Activated CD8-positive, alpha-beta T cell treated with anti-CD3 and anti-CD28 coated beads for 36 hours (primary cell): ENCODE measurements at regions not wholly inside any gene's neighbourhood (a gene's known extent, or its start where the extent isn't known, plus 50 kb on each side); places are given as distances from the start of the nearest gene placed in this dataset.

Source experiments
- ATAC-seq: fragments of 200-7000 bp; cut with Tn5 transposase; one replicate; pipeline ENCODE4 v1.10.0; 2021; ENCODE audit warnings: mild to moderate bottlenecking, moderate library complexity
- CTCF ChIA-PET: fragments of 350-600 bp; sonication (Branson Sonifier 250); formaldehyde crosslinking; loops from one replicate; lab custom pipeline; 2021; ENCODE audit warnings: antibody characterized with exemption; lab: Charles Lee
- POLR2A ChIA-PET: fragments of 350-600 bp; sonication (Branson Sonifier 250); formaldehyde crosslinking; loops from one replicate; lab custom pipeline; 2021; ENCODE audit warnings: antibody characterized with exemption; lab: Charles Lee
- DNase-seq: peaks from one replicate; pipeline ENCODE4 v3.0.0-alpha.2; 2020
- H3K27ac Mint-ChIP-seq: one replicate; pipeline ENCODE4 v1.8.0; 2021; ENCODE audit warnings: mild to moderate bottlenecking, mixed read lengths
- H3K27me3 Mint-ChIP-seq: one replicate; pipeline ENCODE4 v1.8.0; 2021; ENCODE audit warnings: mixed read lengths
- H3K36me3 Mint-ChIP-seq: one replicate; pipeline ENCODE4 v1.8.0; 2021; ENCODE audit warnings: low read depth, mixed read lengths
- H3K4me1 Mint-ChIP-seq: one replicate; pipeline ENCODE4 v1.8.0; 2021; ENCODE audit warnings: low read depth, mixed read lengths
- H3K4me3 Mint-ChIP-seq: one replicate; pipeline ENCODE4 v1.8.0; 2021; ENCODE audit warnings: mild to moderate bottlenecking, moderate library complexity, mixed read lengths
- H3K9me3 Mint-ChIP-seq: one replicate; pipeline ENCODE4 v1.8.0; 2021; ENCODE audit warnings: mixed read lengths
- intact Hi-C: fragments of 100-400 bp; cut with micrococcal nuclease; formaldehyde crosslinking; loops from one replicate; pipeline ENCODE4 v1.10.0; 2022
- TF ChIP-seq, protein P1 (sequence below): fragments of 200-600 bp; IDR thresholded peaks from one replicate; pipeline ENCODE4 v1.8.0; 2022; ENCODE audit warnings: antibody characterized with exemption, mild to moderate bottlenecking

DNA sequence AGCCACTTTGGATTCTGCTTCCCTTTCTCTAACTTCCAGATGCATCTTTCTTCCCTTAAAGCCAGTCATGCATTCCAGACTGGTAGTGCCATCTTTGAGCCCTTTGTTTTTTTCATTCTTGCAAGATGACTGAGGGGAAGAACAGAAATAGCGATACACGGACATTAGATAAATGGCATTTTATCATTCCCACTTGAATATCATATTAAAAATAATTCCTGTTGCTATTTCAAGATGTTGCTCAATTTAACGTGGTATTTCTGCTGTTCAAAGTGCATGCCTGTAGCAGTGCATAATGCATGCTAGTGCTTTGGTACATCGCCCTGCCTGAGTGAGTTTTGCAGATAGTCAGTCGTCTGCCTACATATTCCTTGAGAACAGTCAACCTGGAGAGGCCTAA lies 140.6 kb upstream of the FRY start:
- ChIA-PET CTCF (no interaction called here), POLR2A (no interaction called here)
- no peak for ATAC-seq
- intact Hi-C loops = no loop called here
- Mint-ChIP-seq H3K27me3 (no peaks in the 10 kb centered on the region), H3K27ac (no peak overlapping the region), H3K4me3 (no peak overlapping the region), H3K9me3 (no peaks in the 10 kb centered on the region), H3K36me3 (no peaks in the 10 kb centered on the region), H3K4me1 (no peaks in the 10 kb centered on the region)
- TF ChIP-seq, protein P1, sequence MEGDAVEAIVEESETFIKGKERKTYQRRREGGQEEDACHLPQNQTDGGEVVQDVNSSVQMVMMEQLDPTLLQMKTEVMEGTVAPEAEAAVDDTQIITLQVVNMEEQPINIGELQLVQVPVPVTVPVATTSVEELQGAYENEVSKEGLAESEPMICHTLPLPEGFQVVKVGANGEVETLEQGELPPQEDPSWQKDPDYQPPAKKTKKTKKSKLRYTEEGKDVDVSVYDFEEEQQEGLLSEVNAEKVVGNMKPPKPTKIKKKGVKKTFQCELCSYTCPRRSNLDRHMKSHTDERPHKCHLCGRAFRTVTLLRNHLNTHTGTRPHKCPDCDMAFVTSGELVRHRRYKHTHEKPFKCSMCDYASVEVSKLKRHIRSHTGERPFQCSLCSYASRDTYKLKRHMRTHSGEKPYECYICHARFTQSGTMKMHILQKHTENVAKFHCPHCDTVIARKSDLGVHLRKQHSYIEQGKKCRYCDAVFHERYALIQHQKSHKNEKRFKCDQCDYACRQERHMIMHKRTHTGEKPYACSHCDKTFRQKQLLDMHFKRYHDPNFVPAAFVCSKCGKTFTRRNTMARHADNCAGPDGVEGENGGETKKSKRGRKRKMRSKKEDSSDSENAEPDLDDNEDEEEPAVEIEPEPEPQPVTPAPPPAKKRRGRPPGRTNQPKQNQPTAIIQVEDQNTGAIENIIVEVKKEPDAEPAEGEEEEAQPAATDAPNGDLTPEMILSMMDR = no peak
- no peak for DNase-seq

DNA sequence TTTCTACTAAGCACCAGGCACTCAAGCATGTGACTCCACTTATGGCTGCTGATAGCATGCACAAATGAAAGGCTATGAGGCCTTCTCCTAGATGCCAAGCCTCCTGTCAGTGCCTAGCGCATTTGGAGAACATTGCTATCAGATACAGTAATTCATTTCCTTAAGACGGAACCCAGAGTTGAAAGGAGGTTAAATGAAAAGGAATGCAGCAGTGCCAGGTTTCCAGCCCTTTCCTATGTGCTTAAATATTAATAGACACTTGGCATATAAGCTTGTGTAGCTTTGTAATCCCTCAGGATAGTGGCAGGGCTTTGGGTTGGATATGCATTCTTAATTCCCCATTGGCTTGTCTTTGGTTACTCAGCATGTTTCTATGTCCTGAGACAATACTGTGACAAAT lies 140.1 kb upstream of the FRY start:
- ATAC-seq (no peak), DNase-seq (no peak)
- Mint-ChIP-seq H3K27me3 (no peaks in the 10 kb centered on the region), H3K4me1 (no peaks in the 10 kb centered on the region), H3K4me3 (no peak overlapping the region), H3K9me3 (no peaks in the 10 kb centered on the region), H3K36me3 (no peaks in the 10 kb centered on the region), H3K27ac (no peak overlapping the region)
- TF ChIP-seq, protein P1 = no peak
- ChIA-PET POLR2A (no interaction called here), CTCF (no interaction called here)
- intact Hi-C loops = no loop called here

DNA sequence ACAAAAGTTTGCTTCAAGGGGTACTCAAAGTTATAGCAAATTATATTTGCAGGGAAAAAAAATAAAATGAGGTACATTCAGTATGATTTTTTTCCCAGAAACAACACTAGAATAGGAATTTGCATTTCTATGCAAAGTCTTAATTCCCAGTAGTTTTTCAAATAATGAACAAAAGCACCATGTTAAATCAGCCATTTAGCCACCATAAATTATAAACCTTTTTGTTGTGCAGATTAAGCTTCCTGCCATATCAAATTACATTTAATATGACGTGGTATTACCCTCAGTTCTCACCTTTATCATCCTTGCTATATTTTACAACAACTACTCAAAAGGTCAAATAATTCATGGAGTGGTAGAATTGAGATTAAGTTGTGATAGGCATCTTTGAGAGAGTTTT lies 136.6 kb upstream of the FRY start:
- H3K4me1 Mint-ChIP-seq = no peaks in the 10 kb centered on the region
- DNase-seq (no peak), ATAC-seq (no peak)
- no peaks in the 10 kb centered on the region for H3K27me3 Mint-ChIP-seq
- H3K36me3 Mint-ChIP-seq = no peaks in the 10 kb centered on the region
- ChIA-PET POLR2A (no interaction called here), CTCF (interaction anchor here (1.6 kb wide), 1 partner anchor 15 kb away, joined by 6 read pairs; no protein-coding TSS in a partner anchor)
- no peak overlapping the region for H3K27ac Mint-ChIP-seq
- H3K4me3 Mint-ChIP-seq = no peak overlapping the region
- H3K9me3 Mint-ChIP-seq = no peaks in the 10 kb centered on the region
- intact Hi-C loops = no loop called here
- TF ChIP-seq, protein P1 = no peak

DNA sequence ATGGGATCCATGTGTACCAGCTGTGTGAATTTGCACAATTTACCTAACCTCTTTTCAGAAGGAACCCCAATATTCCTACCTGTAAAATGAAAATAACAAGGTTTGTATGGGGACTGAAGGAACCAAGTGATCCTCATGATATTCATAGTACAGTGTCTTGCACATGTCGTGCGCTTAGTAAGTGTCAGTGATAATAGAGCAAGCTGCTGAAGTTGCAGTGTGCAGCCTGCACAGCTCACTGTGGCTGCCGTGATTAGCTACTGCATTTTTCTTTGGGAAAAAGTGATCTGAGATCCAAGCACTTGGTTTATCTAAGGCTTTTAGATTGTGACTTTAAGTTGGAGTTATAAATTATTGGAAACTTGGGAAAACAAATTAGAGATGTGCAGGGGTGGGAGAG lies 135.9 kb upstream of the FRY start:
- H3K27me3 Mint-ChIP-seq = no peaks in the 10 kb centered on the region
- no peak overlapping the region for H3K4me3 Mint-ChIP-seq
- intact Hi-C loops = no loop called here
- H3K9me3 Mint-ChIP-seq = no peaks in the 10 kb centered on the region
- TF ChIP-seq, protein P1 = no peak
- ATAC-seq = no peak
- no peak overlapping the region for H3K27ac Mint-ChIP-seq
- ChIA-PET CTCF (interaction anchor here (3.6 kb wide), 1 partner anchor 14 kb away, joined by 12 read pairs; no protein-coding TSS in a partner anchor), POLR2A (no interaction called here)
- no peaks in the 10 kb centered on the region for H3K36me3 Mint-ChIP-seq
- H3K4me1 Mint-ChIP-seq = no peaks in the 10 kb centered on the region
- no peak for DNase-seq

DNA sequence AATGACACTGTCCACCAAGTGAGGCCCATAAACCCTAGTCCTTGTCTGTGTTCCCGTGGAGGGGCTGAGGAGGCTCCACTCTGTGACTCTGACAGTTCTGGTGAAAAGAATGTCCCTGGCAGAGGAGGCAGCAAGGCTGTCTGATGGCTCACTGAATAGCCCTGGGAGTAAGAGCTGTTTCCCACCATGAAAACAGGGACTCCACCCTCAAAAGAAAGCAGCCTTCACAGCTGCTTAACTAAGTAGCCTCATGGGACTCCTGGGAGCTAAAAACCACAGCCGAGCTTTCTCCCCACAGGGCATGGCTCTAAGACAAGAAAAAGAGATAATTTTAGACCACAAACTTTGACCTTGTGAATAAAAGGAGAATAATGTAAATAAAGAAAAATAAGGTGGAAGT lies 135.1 kb upstream of the FRY start:
- ATAC-seq = no peak
- intact Hi-C loops = no loop called here
- Mint-ChIP-seq H3K27me3 (no peaks in the 10 kb centered on the region), H3K36me3 (no peaks in the 10 kb centered on the region), H3K27ac (no peak overlapping the region), H3K4me3 (no peak overlapping the region), H3K9me3 (no peaks in the 10 kb centered on the region), H3K4me1 (no peaks in the 10 kb centered on the region)
- ChIA-PET POLR2A (no interaction called here), CTCF (interaction anchor here (3.6 kb wide), 1 partner anchor 14 kb away, joined by 12 read pairs; no protein-coding TSS in a partner anchor)
- TF ChIP-seq, protein P1 = no peak
- no peak for DNase-seq
